Head of caudate nucleus (tissue), 42 donors: ENCODE measurements at regions not wholly inside any gene's neighbourhood (a gene's known extent, or its start where the extent isn't known, plus 50 kb on each side); places are given as distances from the start of the nearest gene placed in this dataset.
A peak's percentile ranks its signal among the peaks of the same experiment; 100 is the strongest.

Source experiments
- DNase-seq, 42 donors: peaks; one replicate each; pipeline versions ENCODE4 v3.0.0 to v3.0.0-alpha.2; 2020 to 2021; ENCODE audit warnings: mixed read lengths in 7 of 42
- intact Hi-C: fragments of 100-400 bp; cut with DNase I; formaldehyde crosslinking; loops from one replicate; pipeline ENCODE4 v1.15.0; 2022

DNA sequence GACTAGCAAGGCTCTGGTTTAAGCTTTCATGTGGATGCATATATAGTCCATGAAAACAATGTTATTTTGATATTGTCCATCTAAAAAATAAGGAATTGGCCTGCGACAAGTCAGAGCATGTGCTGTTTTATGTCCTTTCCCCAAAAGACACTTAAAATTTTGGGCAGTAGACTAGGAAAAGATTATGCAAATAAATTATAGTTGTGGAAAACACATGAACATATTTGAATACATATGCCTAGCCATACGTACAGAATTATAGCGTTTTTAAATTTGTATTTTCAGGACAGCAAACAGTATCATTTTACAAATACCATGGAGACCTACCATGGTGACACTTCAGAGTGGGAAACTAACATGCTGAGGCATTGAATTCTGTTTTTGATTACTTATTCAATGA is 113.8 kb upstream of the SLC5A12 start:
- no peak for DNase-seq
- intact Hi-C loops, result no loop called here

DNA sequence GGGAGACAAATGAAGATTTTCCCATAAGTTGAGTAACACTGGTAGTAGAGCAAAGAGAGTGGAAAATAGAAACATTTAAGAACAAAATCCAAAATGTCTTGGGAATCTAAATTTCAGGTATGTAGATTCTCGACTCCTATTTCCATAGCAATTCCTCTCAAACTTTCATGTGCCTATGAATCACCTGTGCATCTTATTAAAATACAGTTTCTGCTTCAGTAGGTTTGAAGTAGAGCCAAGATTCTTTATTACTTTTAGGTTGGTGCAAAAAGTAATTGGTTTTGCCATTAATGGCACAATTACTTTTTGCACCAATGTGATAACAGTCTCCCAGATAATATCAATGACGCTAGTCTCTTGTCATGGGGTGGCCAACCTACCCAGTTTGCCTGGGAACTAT is 115.3 kb upstream of the SLC5A12 start:
- intact Hi-C loops, result no loop called here
- DNase-seq, result no peak

DNA sequence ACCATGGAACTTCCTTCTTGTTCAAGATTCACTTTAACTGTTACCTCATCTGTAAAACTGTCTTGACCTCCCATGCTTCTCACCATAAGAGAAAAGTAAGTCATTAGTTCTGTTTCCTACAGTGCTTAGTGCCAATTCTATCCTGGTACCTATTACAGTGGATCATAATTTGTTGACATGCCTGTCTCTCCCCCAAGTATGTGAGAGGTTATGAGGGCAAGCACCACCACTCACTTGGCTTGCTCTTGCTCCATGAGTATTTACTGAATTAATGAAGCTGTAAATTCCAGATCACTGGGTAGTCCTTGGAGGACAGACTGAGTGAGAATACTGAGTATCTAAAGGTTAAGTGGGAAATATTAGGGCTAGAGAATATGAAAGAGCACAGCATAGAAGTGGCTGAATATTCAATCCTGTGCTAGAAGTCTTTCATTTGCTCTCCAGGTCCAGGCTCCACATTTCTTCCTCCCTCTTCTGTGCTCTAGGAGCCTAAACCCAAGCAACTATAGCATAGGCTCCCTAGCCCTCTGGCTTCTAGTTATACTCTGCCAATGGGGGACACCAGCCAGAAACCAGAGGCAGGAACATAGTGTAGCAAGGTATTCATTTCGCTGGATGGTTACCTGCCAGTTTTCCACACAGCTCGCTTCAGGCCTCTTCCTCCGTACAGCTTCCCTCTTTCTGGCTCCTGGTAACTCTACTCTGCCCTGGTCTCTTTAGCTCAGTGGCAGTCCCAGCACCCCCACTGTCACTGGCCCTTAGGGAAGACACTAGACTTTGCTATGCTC is 118.2 kb upstream of the SLC5A12 start:
- intact Hi-C loops, result no loop called here
- DNase-seq, result no peak

DNA sequence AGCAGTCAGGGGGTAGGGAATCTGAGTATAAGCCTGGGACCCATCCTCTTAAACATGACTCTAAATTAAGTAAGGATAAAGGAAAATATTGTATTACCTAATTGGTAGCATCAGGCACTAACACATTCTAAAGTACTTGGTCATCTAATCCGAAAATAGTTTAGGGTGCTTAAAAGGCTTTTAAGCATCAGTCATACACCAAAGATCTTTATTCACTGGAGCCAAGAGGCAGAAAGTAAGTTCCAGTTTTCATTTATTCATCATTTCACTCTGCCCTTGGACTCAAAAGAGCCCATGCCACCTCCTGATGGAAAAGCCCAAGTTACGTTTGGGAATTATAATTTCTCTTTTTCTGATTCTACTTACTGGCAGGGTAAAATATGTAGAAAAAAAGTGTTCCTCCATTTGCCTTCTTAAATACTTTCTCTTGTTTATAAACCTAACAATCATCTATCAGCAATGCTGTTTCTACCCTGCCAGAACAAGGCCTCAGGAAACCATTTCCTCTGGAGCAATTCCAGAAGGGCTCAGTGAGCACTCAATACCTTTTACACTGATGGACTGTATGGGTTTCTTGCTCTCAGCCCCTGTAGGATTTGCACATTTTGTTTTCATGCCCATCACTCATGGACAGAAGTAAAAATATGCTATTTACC is 120.1 kb upstream of the SLC5A12 start:
- DNase-seq, result no peak
- intact Hi-C loops, result no loop called here

GRCh38 chr11:26842478-26843282 is 120.8 kb upstream of the SLC5A12 start:
- intact Hi-C loops, result no loop called here
- no peak for DNase-seq

DNA sequence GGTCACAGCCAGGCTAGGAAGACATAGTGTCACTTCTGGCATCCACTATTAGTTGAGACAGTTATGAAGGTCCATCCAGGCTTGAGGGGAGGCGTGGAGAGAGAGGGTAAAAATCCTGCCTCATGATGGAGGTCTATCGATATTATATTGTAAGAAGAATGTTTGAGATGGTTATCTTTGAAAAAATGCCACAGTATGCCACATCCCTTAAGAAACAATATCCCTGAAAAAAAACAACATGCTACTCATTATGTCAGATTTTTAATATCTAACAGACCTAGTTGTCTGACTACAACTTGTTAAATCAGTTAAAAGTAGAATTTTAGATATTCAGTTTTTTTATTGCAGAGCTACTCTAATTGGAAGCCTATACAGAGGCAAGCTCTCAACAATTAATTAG is 121.7 kb upstream of the SLC5A12 start:
- intact Hi-C loops, result no loop called here
- no peak for DNase-seq

- intact Hi-C loops, result no loop called here
- DNase-seq, result no peak
These were observed 123.1 kb upstream of the SLC5A12 start for GRCh38 chr11:26844963-26845362.

- intact Hi-C loops, result no loop called here
These were observed 124.4 kb upstream of the SLC5A12 start for GRCh38 chr11:26846227-26846626.

GRCh38 chr11:26847459-26847858 is 125.6 kb upstream of the SLC5A12 start:
- DNase-seq, result no peak
- intact Hi-C loops, result no loop called here

More at GRCh38 chr11:26846227-26846626, 124.4 kb upstream of the SLC5A12 start:
- no peak for DNase-seq

- intact Hi-C loops, result no loop called here
- no peak for DNase-seq
These were observed 126.1 kb upstream of the SLC5A12 start for GRCh38 chr11:26847977-26848376.

DNA sequence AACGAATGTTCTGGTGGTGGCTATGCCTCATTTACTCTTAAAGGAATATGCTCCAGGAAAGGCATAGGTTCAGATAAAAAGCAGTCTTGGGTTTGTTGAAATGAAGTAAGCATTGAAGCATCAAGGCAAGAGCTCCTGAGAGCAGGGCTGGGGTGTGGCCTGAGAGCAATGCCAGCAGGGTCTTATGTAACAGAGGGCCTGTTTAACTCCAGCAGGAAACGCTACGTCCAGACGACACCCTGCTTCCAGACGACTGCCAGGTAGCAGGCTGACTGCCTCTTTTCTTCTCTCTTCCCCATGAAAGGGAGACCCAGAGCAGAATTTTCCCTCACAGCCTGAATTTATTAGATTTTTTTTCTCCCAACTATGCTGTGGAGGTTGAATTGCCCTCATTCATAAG is 127.2 kb upstream of the SLC5A12 start:
- intact Hi-C loops, result no loop called here
- DNase-seq, result peak in 8 of 42 donors; percentile 2 to 25 (median 6)

- intact Hi-C loops, result no loop called here
These were observed 129.4 kb upstream of the SLC5A12 start for GRCh38 chr11:26851291-26851690.

DNA sequence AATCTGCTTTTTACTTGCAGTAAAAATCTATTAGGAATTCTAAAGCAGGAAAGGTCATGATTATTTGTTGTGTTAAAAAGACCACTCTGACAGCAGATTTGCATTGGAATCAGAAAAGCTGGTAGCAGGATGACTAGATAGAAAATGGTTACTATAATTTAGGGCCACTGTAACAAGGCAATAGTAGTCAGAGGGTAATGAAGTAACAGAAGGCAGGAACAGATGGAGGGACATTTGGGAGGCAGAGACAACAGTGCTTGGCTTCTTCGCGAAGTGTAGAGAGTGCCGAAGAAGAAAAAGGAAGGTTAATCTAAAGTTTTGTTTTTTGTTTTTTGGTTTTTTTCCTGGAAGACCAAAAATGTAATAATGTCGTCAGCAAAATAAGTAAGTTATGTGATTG is 129.8 kb upstream of the SLC5A12 start:
- no peak for DNase-seq
- intact Hi-C loops, result no loop called here

More at GRCh38 chr11:26851291-26851690, 129.4 kb upstream of the SLC5A12 start:
- DNase-seq, result no peak

GRCh38 chr11:26858098-26858497 is 135.8 kb upstream of the FIBIN start:
- no peak for DNase-seq
- intact Hi-C loops, result no loop called here

- DNase-seq, result no peak
- intact Hi-C loops, result no loop called here
These were observed 134.5 kb upstream of the FIBIN start for GRCh38 chr11:26859416-26859815.

- intact Hi-C loops, result no loop called here
- DNase-seq, result no peak
These were observed 133.7 kb upstream of the FIBIN start for GRCh38 chr11:26860091-26860780.

DNA sequence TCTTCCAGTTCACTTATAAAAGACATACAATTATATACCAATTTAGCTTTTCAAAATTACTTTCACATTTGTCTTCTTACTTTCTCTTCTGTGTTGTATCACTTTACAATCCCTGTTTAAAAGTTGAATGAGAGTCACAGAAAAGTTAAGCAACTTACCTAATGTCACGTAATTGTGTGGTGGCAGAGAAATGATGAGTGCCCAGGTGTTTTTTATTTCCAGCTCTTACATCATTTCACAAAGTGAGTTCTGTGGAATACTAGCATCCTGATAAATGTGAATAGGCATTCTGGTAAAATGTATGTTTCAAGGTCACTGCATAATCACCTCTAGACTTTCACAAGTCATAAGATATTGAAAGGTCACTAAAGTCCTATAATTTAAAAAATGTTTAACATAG is 133.0 kb upstream of the FIBIN start:
- intact Hi-C loops, result no loop called here
- DNase-seq, result no peak

GRCh38 chr11:26862801-26863200 is 131.1 kb upstream of the FIBIN start:
- intact Hi-C loops, result no loop called here

GRCh38 chr11:26865703-26866102 is 128.2 kb upstream of the FIBIN start:
- intact Hi-C loops, result no loop called here
- DNase-seq, result no peak

More at GRCh38 chr11:26862801-26863200, 131.1 kb upstream of the FIBIN start:
- no peak for DNase-seq
